MM.1S (cell line): ENCODE measurements at regions not wholly inside any gene's neighbourhood (a gene's known extent, or its start where the extent isn't known, plus 50 kb on each side); places are given as distances from the start of the nearest gene placed in this dataset.

Experiments
- DNase-seq: peaks from one replicate; pipeline ENCODE4 v3.0.0-alpha.2; 2015
- H2AFZ ChIP-seq: fragments of 300-600 bp; sonication (generic); 2 replicates; pipeline ENCODE4 v1.6.0; 2016; ENCODE audit warnings: antibody characterized with exemption, low read length
- H3F3A ChIP-seq: fragments of 300-600 bp; sonication (generic); 2 replicates; pipeline ENCODE4 v1.6.1; 2016; ENCODE audit warnings: mild to moderate bottlenecking, antibody characterized with exemption, low read length, moderate library complexity, mixed read lengths; ENCODE audit not compliant: insufficient read depth
- H3K27ac ChIP-seq: fragments of 300-600 bp; sonication (generic); 2 replicates; pipeline ENCODE4 v1.5.1; 2016; ENCODE audit warnings: mild to moderate bottlenecking, low read length
- H3K27me3 ChIP-seq: fragments of 300-600 bp; sonication (generic); replicated peaks from 2 replicates; pipeline ENCODE4 v1.6.0; 2016; ENCODE audit warnings: low read length; ENCODE audit not compliant: insufficient read depth
- H3K36me3 ChIP-seq: fragments of 300-600 bp; sonication (generic); replicated peaks from 2 replicates; pipeline ENCODE4 v1.6.1; 2016; ENCODE audit warnings: mild to moderate bottlenecking, low read length, mixed read lengths; ENCODE audit not compliant: insufficient read depth
- H3K4me1 ChIP-seq: fragments of 300-600 bp; sonication (generic); 2 replicates; pipeline ENCODE4 v1.6.1; 2016; ENCODE audit warnings: low read length, mixed read lengths
- H3K4me2 ChIP-seq: fragments of 300-600 bp; sonication (generic); 2 replicates; pipeline ENCODE4 v1.6.0; 2016; ENCODE audit warnings: low read depth, low read length
- H3K4me3 ChIP-seq: fragments of 300-600 bp; sonication (generic); 2 replicates; pipeline ENCODE4 v1.5.1; 2016; ENCODE audit warnings: low read length, mixed read lengths
- H3K79me2 ChIP-seq: fragments of 300-600 bp; sonication (generic); 2 replicates; pipeline ENCODE4 v1.6.1; 2016; ENCODE audit warnings: mixed run types, low read length, mixed read lengths
- H3K9ac ChIP-seq: fragments of 300-600 bp; sonication (generic); 2 replicates; pipeline ENCODE4 v1.6.1; 2016; ENCODE audit warnings: low read length, mixed read lengths
- H3K9me2 ChIP-seq: fragments of 300-600 bp; sonication (generic); replicated peaks from 2 replicates; pipeline ENCODE4 v1.6.1; 2016; ENCODE audit warnings: mild to moderate bottlenecking, low read length, mixed read lengths; ENCODE audit not compliant: insufficient read depth
- H3K9me3 ChIP-seq: fragments of 300-600 bp; sonication (generic); replicated peaks from 2 replicates; pipeline ENCODE4 v1.6.1; 2016; ENCODE audit warnings: mild to moderate bottlenecking, low read length, mixed read lengths; ENCODE audit not compliant: insufficient read depth
- H4K20me1 ChIP-seq: fragments of 300-600 bp; sonication (generic); 2 replicates; pipeline ENCODE4 v1.6.1; 2016; ENCODE audit warnings: mild to moderate bottlenecking, low read length, moderate library complexity, mixed read lengths; ENCODE audit not compliant: insufficient read depth
- EZH2 ChIP-seq: fragments of 300-600 bp; sonication (generic); optimal IDR thresholded peaks from 2 replicates; pipeline ENCODE3; 2017; ENCODE audit warnings: low read depth, mild to moderate bottlenecking, antibody characterized with exemption, low read length, mixed read lengths
- EZH2phosphoT487 ChIP-seq: fragments of 300-600 bp; sonication (generic); IDR thresholded peaks from 2 replicates; pipeline ENCODE4 v1.6.1; 2018; ENCODE audit warnings: antibody characterized with exemption, low read length
- TF ChIP-seq, protein P1 (sequence below): fragments of 300-600 bp; sonication (generic); IDR thresholded peaks from 2 replicates; pipeline ENCODE4 v1.5.1; 2016; ENCODE audit warnings: antibody characterized with exemption, low read length, mixed read lengths

DNA sequence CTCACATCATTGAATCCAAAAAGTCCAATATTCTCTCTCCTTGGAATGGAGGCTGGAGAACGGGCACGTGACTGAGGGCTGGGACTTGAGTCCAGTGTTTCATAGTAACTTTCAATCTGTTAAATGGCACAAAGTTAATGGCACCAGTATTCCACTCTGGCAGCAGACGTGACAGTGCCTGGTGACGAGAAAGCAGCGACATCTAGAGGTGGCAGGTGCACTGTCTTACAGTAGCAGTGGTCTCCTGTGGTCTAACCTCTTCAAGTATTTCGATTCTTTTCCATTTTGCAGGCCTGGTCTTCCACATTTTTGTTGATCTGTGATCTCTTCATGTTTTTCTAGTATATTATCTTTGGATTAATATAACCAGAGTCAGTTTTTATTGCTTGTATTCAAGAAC is 107.1 kb downstream of the OXSM start:
- no peaks in the 10 kb centered on the region for H4K20me1 ChIP-seq
- TF ChIP-seq, protein P1, sequence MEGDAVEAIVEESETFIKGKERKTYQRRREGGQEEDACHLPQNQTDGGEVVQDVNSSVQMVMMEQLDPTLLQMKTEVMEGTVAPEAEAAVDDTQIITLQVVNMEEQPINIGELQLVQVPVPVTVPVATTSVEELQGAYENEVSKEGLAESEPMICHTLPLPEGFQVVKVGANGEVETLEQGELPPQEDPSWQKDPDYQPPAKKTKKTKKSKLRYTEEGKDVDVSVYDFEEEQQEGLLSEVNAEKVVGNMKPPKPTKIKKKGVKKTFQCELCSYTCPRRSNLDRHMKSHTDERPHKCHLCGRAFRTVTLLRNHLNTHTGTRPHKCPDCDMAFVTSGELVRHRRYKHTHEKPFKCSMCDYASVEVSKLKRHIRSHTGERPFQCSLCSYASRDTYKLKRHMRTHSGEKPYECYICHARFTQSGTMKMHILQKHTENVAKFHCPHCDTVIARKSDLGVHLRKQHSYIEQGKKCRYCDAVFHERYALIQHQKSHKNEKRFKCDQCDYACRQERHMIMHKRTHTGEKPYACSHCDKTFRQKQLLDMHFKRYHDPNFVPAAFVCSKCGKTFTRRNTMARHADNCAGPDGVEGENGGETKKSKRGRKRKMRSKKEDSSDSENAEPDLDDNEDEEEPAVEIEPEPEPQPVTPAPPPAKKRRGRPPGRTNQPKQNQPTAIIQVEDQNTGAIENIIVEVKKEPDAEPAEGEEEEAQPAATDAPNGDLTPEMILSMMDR, result peak; percentile 76
- no peak for TF ChIP-seq EZH2phosphoT487
- no peak overlapping the region for H3K9ac ChIP-seq
- no peaks in the 10 kb centered on the region for H3F3A ChIP-seq
- H3K4me1 ChIP-seq, result no peaks in the 10 kb centered on the region
- no peaks in the 10 kb centered on the region for H3K9me3 ChIP-seq
- peak; percentile 64 for DNase-seq
- no peak overlapping the region for H3K4me2 ChIP-seq
- no peaks in the 10 kb centered on the region for H3K36me3 ChIP-seq
- H3K9me2 ChIP-seq, result no peaks in the 10 kb centered on the region
- no peaks in the 10 kb centered on the region for H3K79me2 ChIP-seq
- no peak overlapping the region for H2AFZ ChIP-seq
- no peaks in the 10 kb centered on the region for H3K27me3 ChIP-seq
- H3K4me3 ChIP-seq, result no peak overlapping the region
- no peak overlapping the region for H3K27ac ChIP-seq

DNA sequence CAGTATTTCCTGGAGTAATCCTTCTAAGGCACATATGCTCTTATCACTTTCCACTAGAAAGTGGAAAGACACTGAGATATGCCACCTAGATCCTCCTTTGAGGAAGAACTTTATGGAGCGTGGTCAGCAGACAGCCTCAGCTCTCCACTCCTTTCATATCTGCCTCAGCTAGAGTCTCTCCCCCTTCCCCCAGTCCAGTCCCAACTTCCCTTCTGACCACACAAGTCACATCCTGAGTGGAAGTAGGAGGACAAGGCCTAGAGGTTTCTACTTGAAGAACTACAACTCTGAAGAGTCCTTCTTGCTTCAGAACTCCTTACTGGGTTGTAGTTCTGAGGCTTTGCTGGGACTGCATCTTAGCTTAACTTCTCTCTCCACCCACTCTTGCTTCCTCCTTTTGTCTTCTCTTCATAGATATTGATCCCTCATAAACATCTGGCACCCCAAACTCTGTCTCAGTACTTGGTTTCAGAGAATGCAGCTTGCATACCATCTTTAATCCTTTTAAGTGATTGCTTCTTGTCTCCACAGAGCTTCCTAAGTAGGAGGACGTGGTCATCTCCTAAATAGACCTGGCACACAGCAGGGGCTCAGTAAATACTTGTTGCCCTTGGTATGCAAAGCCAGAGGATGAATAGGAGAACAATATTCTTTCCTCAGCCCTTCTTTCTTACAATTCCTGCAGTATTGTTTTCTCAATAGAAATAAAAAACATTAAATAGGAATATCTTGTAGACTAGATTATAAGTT is 109.6 kb downstream of the OXSM start:
- no peak overlapping the region for H2AFZ ChIP-seq
- no peaks in the 10 kb centered on the region for H3K4me1 ChIP-seq
- no peaks in the 10 kb centered on the region for H3K79me2 ChIP-seq
- no peak overlapping the region for H3K9ac ChIP-seq
- H3K4me3 ChIP-seq, result no peak overlapping the region
- no peak for DNase-seq
- H3K4me2 ChIP-seq, result no peak overlapping the region
- H3K9me3 ChIP-seq, result no peaks in the 10 kb centered on the region
- H3K27me3 ChIP-seq, result no peaks in the 10 kb centered on the region
- H3F3A ChIP-seq, result no peaks in the 10 kb centered on the region
- H4K20me1 ChIP-seq, result no peaks in the 10 kb centered on the region
- TF ChIP-seq EZH2 (no peak), EZH2phosphoT487 (no peak)
- TF ChIP-seq, protein P1, result no peak
- H3K9me2 ChIP-seq, result no peaks in the 10 kb centered on the region
- H3K36me3 ChIP-seq, result no peaks in the 10 kb centered on the region
- H3K27ac ChIP-seq, result no peak overlapping the region

DNA sequence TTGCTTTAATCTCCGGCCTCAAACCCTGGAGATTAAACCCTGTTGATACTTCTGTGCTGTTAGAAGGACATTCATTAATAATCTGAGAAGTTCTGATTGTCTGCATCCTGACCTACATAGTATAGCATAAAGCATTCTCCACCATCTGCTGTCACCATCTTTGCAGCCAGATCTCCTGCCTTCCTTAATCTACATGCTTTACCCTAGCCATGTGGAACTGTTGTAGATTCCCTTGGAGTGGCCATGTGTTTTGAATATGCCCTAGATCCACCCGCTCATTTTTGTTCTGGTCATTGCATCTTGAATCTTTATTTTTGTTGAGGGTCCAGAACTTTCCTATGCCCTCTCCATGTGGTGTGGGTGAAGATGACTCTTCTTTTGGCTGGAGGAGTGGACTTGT is 110.3 kb downstream of the OXSM start:
- no peak for DNase-seq
- H4K20me1 ChIP-seq, result no peaks in the 10 kb centered on the region
- no peak overlapping the region for H3K4me2 ChIP-seq
- no peaks in the 10 kb centered on the region for H3K27me3 ChIP-seq
- no peaks in the 10 kb centered on the region for H3K4me1 ChIP-seq
- no peaks in the 10 kb centered on the region for H3K9me3 ChIP-seq
- TF ChIP-seq EZH2 (no peak), EZH2phosphoT487 (no peak)
- TF ChIP-seq, protein P1, result no peak
- no peaks in the 10 kb centered on the region for H3F3A ChIP-seq
- H3K27ac ChIP-seq, result no peak overlapping the region
- no peak overlapping the region for H2AFZ ChIP-seq
- H3K4me3 ChIP-seq, result no peak overlapping the region
- H3K9ac ChIP-seq, result no peak overlapping the region
- no peaks in the 10 kb centered on the region for H3K79me2 ChIP-seq
- H3K9me2 ChIP-seq, result no peaks in the 10 kb centered on the region
- no peaks in the 10 kb centered on the region for H3K36me3 ChIP-seq
